Lung microvascular endothelial cell (primary cell): ENCODE measurements at regions not wholly inside any gene's neighbourhood (a gene's known extent, or its start where the extent isn't known, plus 50 kb on each side); places are given as distances from the start of the nearest gene placed in this dataset.
"Not testable (repeated sequence)": the region's sequence is repeated elsewhere in the genome, so short reads cannot be mapped to it uniquely, and the experiment has no call there.

Experiments used
- DNase-seq, 2 donors: peaks; one replicate each; pipeline versions ENCODE4 v3.0.0 to v3.0.0-alpha.2; 2010; ENCODE audit warnings: low read depth in 2 of 2

DNA sequence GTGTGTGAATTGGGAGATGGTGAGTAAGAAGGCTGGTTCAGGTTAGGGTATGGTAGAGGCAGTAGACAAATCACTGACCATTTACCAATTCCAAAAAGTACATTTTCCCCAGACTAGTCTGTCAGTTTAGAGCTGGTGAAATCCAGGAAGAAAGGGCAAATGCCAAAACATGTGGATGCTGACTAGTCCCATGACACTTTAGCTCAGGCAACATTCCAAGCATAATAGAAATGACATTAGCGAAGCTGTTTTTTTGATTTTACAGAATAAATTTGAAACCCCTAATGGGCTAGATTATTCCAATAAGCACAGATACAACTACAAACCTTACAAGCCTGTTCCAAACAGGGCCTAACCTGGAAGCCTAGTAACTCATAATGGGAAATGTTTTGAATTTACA lies 884.2 kb downstream of the FLRT2 start:
- no peak for DNase-seq

DNA sequence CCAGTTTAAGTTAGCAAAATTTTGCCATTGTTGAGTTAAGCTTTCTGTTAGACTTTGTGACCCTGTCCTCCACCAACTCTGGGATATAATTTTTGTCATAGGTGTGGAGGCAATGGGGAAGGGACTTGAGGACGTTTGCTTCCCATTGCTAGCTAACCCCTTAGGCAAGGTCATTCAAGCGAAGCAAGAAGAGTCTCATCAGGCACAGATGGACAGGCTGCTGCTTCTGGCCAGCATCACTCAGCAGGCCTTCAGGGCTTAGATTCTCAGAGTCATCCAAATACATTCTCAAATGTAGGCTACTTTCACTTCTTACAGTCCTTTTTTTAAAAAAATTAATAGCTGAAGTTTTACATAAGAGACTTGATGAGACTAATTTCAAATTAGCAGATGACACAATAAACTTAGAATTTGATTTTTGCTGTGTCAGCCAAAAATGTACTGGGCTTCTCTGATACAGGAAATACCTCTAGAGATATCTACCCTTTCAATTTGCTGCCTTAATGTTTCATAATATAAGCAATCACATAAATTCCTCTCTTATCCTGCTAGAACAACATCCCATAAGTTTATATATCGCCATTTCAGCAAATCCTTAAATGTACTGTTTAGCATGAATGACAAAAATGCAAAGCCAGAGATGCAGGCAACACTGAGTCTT lies 875.2 kb downstream of the FLRT2 start:
- DNase-seq, result no peak

DNA sequence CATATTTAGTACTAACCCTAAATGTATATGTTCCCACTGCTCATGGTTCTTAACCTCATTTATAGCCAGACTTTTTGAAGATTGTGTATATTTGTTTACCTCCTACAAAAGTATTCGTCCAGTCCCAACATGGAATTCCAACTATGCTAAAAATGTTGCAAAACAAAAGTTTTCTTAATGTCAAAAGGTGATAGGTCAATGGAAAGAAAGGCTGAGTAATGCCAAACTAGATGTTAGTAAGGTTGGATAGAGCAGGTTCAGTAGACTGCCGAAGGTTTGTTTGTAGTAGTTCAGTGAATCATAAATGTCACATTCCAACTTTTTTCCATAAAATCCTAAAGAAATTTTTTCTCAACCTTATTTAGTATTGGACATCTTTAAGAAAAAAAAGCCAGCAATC lies 874.5 kb downstream of the FLRT2 start:
- DNase-seq, result no peak

DNA sequence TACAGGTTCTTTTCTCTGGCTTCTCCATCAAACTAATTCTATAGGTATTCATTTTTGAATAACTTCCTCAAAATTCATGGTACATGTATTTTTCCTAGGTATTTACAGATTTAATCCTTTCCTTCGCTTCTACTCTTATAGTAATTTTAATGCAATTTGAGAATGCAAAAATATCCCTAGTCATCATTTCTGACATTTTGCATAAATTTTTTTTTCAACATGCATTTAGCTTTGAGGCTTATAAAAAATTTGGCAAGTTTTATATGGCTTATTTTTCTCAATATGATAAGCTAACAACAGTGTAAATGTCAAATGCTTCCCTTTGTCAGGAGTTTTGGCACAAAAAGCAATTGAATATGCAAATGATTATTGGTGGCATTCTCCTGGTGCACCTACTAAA lies 872.6 kb downstream of the FLRT2 start:
- no peak for DNase-seq

DNA sequence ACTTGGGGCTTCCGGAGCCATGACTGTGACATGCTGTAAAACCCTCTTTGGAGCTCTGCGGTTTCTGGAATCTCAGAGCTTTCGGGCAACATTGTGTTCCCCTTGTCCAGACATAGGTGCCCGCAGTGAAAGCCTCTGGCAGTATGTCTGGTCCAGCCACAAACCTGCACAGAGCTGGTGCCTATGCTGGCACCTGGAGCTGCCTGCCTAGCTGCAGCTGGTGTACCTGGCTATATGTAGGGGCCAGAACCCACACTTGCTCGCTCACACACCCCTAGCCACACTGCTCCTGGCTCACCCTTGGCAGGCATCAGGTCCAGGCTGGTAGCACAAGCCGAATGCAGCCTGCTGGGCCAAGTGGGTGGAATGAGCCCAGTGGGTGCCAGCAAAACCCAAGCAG lies 861.1 kb downstream of the FLRT2 start:
- no peak for DNase-seq

DNA sequence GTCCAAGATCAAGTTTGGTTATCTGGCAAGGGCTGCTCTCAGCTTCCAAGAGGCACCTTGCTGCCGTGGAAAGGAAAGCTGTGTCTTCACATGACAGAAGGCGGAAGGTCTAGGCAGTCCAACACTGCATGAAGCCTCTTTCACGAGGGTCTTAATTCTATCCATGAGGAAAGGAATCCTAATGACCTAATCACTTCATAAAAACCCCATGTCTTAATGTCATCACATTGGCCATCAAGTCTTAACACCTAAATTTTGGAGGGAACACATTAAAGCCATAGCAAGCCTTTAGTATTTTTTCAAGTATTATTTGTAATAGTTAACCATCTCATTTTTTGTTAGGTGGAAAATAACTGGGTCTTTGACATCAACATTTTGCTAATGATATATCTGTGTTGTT lies 858.3 kb downstream of the FLRT2 start:
- no peak for DNase-seq

DNA sequence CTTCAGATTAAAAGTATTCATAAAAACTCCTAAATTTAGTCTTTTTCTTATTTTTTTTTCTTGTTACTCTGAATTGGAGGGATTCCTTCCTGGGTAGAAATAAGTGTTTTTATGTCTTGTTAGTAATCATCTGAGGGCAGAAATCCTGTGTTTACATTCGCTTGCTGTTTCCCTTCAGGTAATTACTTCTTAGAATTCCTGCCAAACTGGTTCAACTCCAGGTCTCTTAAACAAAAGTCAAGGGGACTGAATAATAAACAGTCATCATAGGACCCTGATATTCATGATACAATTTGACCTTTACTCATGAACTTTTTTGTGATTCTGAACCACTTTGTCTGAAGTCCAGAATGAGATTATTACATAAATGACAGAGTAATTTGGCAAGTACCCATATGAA lies 843.9 kb downstream of the FLRT2 start:
- no peak for DNase-seq

DNA sequence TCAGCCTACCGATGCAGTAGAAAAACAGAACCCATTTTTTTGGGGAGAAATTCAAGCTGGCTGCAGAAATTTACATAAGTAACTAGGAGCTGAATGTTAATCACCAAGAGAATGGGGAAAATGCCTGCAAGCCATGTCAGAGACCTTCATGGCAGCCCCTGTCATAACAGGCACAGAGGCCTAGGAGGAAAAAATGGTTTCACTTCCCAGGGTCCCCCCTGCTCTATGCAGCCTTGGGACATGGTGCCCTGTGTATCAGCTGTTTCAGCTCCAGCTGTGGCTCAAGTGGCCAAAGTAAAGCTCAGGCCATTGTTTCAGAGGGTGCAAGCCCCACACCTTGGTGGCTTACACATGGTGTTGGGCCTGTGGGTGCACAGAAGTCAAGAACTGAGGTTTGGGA lies 842.5 kb downstream of the FLRT2 start:
- no peak for DNase-seq

DNA sequence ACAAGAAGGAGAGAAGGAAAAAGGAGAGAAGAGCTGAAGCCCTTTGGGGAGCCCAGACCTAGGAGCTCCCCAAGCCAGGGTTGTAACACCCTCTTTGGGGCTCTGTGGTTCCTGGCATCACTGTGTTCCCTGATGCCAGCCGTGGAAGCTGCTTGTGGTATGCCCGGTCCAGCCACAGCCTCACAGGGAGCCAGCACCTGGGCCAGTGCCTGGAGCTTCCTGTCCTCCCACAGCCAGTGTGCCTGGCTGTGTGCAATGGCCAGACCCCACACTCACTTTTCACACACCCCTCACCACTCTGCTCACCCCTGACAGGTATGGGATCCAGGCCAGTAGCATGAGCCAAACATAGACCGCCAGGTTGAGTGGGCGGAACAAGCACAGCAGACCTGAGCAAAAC lies 834.7 kb downstream of the FLRT2 start:
- DNase-seq, result no peak

DNA sequence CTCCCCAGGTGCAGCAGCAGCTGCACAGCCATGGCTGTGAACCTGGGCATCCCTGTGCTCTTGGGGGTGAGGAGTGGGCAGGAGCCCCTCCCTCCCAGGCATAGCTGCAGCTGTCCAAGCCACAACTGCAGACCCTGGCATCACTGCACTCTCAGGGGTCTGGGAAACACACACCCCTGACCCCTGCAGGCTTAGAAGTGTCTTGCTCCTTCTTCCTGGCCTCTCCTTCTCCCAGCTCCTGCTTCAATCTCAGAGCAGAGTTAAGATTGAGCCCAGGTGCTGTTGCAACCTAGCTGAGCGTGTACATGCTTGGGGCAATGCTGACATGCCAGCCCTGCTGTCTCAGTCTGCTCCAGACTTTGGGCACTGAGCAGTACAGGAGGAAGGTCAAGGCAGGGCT lies 833.6 kb downstream of the FLRT2 start:
- no peak for DNase-seq

DNA sequence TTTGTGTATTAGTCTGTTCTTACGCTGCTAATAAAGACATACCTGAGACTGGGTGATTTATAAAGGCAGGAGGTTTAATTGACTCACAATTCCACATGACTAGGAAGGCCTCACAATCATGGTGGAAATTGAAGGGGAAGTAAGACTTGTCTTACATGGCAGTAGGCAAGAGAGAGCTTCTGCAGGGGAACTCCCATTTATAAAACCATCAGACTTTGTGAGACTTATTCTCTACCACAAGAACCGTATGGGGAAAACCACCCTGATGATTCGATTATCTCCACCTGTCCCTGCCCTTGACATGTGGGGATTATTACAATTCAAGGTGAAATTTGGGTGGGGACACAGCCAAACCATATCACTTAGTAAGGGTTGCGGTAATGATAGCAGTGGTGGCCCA lies 833.1 kb downstream of the FLRT2 start:
- DNase-seq, result no peak

DNA sequence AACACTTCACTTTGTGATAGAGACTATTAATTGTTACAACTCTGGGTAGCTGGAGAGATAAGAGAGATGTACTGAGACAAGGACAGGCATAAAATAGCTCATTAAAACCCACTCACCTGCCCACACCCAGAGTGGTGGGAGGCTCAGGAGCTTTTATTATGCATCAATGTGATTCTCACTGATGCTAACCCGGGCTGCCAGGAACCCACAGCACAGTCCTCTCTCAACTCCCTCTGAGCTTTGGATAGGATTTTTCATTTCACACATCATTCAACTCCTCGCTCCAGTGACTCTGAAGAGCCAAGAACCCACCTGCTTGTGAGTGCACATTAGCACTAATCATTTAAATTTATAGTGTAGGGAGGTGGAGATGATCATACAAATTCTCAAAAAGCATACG lies 827.9 kb downstream of the FLRT2 start:
- no peak for DNase-seq

DNA sequence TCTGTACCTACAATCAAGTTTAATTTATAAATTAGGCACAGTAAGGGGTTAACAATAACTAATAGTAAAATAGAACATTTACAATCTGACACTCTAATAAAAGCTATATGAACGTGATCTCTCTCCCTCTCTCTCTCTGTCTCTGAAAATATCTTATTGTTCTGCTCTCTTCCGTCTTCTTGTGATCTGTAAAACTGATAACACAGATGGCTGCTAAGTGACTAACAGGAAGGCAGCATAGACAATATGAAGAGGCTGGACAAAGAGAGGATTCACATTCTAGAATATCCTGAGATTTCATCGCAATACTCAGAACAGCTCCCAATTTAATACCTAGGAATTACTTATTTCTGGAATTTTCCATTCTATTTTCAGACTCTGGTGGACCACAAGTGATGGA lies 827.2 kb downstream of the FLRT2 start:
- DNase-seq, result no peak

DNA sequence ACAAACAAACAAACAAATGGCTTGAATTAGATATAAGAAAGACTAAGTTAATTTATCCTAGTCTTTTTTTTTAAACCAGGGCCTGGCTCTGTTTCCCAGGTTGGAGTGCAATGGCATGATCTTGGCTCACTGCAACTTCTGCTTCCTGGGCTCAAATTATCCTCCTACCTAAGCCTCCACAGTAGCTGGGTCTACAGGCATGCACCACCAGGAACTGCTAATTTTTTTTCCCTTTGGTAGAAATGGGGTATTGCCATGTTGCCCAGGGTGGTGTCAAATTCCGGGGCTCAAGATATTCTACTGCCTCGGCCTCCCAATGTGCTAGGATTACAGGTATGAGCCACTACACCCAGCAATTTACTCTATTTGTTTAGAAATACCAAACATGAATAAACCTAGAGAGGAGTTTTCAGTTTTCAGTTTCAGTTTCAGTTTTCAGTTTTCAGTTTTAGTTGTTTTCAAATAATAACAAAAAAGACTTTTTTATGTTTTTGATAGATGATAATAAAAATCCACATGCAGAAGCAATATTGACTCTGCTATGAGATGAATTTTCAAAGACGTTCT lies 817.0 kb downstream of the FLRT2 start:
- DNase-seq, result no peak

DNA sequence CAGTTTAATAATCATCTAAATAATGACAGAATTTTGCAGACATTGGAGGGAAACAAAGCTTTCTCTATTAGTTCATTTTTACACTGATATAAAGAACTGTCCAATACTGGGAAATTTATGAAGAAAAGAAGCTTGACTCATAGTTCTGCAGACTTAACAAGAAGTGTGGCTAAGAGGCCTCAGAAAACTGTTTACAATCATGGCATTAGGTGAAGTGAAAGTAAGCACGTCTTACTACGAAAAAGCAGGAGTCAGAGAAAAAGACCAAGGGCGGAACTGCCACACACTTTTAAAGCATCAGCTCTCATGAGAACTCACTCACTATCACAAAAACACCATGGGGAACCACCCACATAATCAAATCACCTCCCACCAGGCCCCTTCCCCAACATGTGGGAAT lies 804.4 kb downstream of the FLRT2 start:
- DNase-seq, result no peak

DNA sequence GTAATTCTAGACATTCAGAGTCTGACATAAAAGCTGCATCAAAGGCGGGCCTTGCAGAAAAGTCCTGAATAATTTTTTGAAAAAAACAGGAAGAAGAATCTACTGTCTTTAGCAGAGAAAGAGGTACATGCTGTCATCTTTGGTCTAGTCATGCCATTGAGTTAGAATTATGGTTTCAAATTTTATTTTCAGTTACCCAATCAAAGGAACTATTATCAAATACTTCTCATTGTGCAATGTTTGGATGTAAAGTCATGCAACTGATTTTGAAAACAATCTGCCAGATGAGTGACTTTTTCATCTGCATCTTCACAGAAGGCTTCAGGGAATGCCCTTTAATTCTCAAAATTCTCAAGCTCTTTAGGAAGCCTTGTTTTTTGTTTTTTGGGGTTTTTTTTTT lies 803.5 kb downstream of the FLRT2 start:
- DNase-seq, result no peak

DNA sequence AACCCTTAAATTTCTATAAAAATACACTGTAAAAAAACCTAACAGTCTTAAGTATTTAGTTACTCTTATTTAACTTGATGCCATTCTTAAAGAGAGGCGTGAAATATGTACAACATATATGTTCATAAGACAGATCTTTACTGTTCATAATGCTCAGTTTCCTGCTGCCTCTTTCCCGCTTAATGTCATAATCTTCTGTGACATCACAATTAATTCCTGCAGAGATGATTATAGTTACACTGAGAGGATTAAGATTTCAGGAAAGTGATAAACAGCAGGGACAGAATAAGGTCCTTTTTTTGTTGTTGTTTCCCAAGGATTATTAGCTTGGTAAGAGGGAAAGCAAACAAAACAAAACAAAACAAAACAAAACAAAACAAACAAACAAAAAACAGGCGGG lies 801.4 kb downstream of the FLRT2 start:
- no peak for DNase-seq

DNA sequence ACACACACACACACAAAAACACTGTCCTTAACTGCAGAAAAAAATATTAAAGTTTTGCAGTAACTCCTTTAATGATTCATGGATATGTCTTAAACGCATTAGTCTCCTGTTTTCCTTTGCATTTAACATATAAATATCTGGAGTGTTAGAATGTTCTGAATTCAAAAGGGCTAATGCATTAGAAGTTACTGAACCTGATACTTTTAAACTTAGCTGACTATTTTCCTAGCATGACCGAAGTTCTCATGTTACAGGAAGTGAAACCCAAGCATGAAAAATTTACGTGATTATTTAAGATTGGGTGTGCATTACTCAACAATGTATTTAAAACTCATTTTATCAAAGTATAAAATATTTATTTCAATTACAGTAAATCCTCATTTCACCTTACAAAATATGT lies 791.2 kb downstream of the FLRT2 start:
- no peak for DNase-seq

DNA sequence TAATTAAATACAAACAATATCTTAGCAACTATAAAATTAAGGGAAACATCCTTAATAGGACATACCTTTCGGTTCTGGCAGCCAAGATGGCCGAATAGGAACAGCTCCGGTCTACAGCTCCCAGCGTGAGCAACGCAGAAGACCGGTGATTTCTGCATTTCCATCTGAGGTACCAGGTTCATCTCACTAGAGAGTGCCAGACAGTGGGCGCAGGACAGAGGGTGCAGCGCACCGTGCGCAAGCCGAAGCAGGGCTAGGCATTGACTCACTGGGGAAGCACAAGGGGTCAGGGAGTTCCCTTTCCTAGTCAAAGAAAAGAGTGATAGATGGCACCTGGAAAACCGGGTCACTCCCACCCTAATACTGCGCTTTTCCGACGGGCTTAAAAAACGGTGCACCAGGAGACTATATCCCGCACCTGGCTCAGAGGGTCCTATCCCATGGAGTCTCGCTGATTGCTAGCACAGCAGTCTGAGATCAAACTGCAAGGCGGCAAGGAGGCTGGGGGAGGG lies 782.3 kb downstream of the FLRT2 start:
- DNase-seq, result not testable (repeated sequence)

DNA sequence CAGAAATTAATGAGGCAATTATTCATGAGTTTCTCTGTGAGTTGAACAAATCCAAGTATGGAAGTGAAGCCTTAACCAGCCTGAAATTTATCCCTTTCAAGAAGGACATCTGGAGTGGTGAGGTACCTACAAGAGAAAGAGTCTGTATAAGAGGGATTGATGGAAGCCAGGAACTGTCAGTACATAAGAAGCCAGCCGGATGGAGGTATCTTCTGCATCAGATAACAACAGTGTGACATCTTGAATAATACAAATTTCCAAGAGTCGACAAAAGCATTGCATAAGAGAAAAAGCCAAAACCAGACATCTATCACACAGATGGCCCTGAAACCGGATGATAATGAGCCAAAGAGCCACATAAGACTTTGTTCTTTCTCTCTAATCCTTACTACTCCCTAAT lies 781.2 kb downstream of the FLRT2 start:
- no peak for DNase-seq

DNA sequence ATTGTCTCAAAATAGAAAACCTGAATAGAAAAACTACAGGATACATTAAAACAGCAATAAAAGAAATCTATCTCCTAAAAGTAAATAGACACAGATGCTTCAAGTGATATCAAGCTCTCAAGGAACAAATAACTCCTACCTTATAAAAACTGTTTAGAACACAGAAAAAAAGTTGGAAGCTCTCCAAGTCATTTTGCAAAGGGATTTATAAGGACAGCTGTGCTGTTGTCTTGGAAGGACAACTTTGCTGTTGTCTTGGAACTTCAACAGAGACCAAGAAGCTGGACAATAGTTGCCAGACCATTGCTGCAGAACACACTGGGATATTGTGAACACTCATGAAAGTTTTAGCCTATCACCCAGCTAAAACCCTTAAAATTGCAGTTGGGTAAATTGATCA lies 780.7 kb downstream of the FLRT2 start:
- DNase-seq, result no peak

DNA sequence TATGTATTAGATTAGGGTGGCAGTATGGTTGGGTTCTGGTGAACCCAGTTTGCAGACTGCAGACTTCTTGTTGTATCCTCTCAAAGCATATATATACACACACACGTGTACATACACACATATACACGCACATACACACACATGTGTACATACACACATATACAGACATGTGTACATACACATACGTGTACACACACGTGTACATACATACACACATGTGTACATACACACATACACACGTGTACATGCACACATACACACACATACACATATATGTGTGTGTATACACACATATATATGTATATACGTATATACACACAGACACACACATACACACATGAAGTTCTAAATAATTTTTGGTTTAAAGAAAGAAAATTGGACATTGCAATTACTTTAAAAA lies 780.2 kb downstream of the FLRT2 start:
- DNase-seq, result no peak

DNA sequence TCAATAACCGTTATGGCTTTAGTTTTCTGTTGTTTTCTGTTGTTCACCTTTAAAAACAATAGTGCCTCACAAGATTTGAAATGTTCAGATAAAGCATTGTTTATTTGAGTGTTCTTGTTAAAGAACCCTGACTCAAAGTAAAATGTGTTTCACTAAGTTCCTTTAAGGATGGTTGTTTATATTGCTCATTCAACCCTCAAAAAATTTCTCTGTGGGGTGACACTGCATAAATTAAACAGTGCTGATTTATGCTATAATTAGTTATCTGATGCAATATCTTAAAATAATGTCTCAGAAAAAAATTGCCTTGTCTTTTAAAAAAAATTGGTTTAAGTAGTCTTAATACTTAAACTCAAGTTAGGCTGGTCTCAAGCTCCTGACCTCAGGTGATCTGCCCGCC lies 775.1 kb downstream of the FLRT2 start:
- DNase-seq, result no peak

DNA sequence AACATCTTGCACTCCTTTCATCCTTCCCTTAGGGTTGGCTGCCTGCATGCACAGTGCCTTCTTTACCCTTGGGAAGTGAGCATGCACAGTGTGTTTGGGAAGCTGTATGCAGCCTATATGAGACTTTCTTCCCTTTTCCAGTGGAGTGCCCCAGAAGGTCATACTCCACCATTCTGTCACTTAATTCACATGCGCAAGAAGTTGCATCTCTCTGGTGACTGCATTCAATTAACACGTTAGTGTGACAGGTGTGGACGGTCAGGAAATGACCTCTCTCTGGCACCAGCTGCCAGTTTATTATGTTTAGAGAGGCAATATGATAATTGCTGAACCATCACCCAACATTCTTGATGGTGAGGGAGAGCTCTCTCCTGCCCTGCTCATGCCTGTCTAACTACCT lies 770.0 kb downstream of the FLRT2 start:
- DNase-seq, result no peak
